Tibial nerve (tissue), 4 donors: ENCODE measurements at regions not wholly inside any gene's neighbourhood (a gene's known extent, or its start where the extent isn't known, plus 50 kb on each side); places are given as distances from the start of the nearest gene placed in this dataset.

ENCODE experiments used
- EP300 ChIP-seq, 2 donors: sonication (generic); formaldehyde crosslinking; IDR thresholded peaks; one replicate each; pipeline ENCODE4 v1.6.1; 2017; ENCODE audit warnings: antibody characterized with exemption in 2 of 2, mild to moderate bottlenecking in 1 of 2
- POLR2A ChIP-seq, 2 donors: fragments of 450-650 bp; IDR thresholded peaks; one replicate each; pipeline ENCODE4 v1.6.1; 2017; ENCODE audit warnings: antibody characterized with exemption in 2 of 2, mild to moderate bottlenecking in 2 of 2, moderate library complexity in 2 of 2
- TF ChIP-seq, protein P1 (sequence below), 5 experiments: fragments of 200-600 bp in 3 of 5; fragments of 450-650 bp in 2 of 5; sonication (generic) in 3 of 5; IDR thresholded peaks; one replicate each; pipeline ENCODE4 v1.5.1; 2016 to 2019; ENCODE audit warnings: antibody characterized with exemption in 5 of 5, mild to moderate bottlenecking in 3 of 5, moderate library complexity in 2 of 5

DNA sequence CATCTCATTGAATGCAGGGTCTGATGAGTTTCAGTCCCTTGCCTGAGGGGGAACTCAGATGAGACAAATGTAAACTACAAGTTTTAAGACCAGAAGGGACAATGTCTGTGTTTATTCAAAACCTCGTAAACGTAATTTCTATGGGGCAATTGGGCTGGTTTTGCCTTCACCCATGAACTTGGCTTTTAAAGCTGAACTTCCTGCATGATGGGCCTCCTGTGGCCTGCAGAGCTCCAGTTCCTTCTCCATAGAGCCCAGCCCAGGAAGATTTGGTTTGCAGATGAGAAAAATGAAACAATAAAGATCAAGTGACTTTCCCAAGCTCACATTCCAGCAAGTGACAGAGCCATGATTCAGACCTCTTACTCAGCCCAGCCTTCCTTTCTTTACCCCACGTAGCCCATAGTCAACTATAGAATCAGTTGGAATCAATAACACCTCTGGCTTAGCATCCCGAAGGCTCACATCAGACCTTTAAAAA lies 612.3 kb downstream of the UTRN start:
- TF ChIP-seq, protein P1, sequence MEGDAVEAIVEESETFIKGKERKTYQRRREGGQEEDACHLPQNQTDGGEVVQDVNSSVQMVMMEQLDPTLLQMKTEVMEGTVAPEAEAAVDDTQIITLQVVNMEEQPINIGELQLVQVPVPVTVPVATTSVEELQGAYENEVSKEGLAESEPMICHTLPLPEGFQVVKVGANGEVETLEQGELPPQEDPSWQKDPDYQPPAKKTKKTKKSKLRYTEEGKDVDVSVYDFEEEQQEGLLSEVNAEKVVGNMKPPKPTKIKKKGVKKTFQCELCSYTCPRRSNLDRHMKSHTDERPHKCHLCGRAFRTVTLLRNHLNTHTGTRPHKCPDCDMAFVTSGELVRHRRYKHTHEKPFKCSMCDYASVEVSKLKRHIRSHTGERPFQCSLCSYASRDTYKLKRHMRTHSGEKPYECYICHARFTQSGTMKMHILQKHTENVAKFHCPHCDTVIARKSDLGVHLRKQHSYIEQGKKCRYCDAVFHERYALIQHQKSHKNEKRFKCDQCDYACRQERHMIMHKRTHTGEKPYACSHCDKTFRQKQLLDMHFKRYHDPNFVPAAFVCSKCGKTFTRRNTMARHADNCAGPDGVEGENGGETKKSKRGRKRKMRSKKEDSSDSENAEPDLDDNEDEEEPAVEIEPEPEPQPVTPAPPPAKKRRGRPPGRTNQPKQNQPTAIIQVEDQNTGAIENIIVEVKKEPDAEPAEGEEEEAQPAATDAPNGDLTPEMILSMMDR (IDR thresholded peaks at IDR 0.05): no peak
- TF ChIP-seq POLR2A (IDR thresholded peaks at IDR 0.05) (no peak), EP300 (IDR thresholded peaks at IDR 0.05) (no peak)
